ENCODE measurements at regions not wholly inside any gene's neighbourhood (a gene's known extent, or its start where the extent isn't known, plus 50 kb on each side); places are given as distances from the start of the nearest gene placed in this dataset.
A peak's percentile ranks its signal among the peaks of the same experiment; 100 is the strongest.

- Histone ChIP-seq H3K23me2 (ENCODE audit: insufficient read length, low read depth, low read length, poor library complexity, severe bottlenecking) (no peaks in the 10 kb centered on the region), H2BK12ac (ENCODE audit: insufficient read length, low read depth, low read length) (no peak overlapping the region), H2AK5ac (ENCODE audit: insufficient read length, low read length) (no peak overlapping the region), H3K56ac (ENCODE audit: insufficient read length, low read depth, low read length) (no peak overlapping the region), H3K79me2 (ENCODE audit: insufficient read depth, low read length) (no peaks in the 10 kb centered on the region), H2BK5ac (ENCODE audit: insufficient read length, low read length) (no peak overlapping the region), H3K27ac (ENCODE audit: insufficient read length, low read depth, low read length) (no peak overlapping the region), H2AFZ (ENCODE audit: low read length) (no peak overlapping the region), H4K91ac (ENCODE audit: insufficient read length, low read depth, low read length) (no peak overlapping the region), H2BK15ac (ENCODE audit: low read depth, low read length) (no peak overlapping the region), H4K20me1 (ENCODE audit: control insufficient read depth, insufficient read depth, insufficient read length) (no peaks in the 10 kb centered on the region), H3K79me1 (ENCODE audit: insufficient read depth, low read depth, low read length, poor library complexity, severe bottlenecking) (no peaks in the 10 kb centered on the region), H3K4ac (ENCODE audit: low read depth, low read length) (no peak overlapping the region), H4K5ac (ENCODE audit: insufficient read length, low read depth, low read length) (no peak overlapping the region), H2BK20ac (ENCODE audit: low read depth, low read length, poor library complexity, severe bottlenecking) (no peak overlapping the region), H4K8ac (replicated peaks; ENCODE audit: insufficient read length, low read depth, low read length) (no peak overlapping the region), H3K9ac (ENCODE audit: extremely low read depth, insufficient read length, low read length) (no peak overlapping the region), H3K14ac (ENCODE audit: insufficient read depth, low read length) (no peak overlapping the region), H3T11ph (ENCODE audit: low read length) (no peak overlapping the region), H3K9me3 (ENCODE audit: control insufficient read depth, low read depth, low read length) (no peaks in the 10 kb centered on the region), H3K23ac (ENCODE audit: insufficient read length, low read depth, low read length) (no peak overlapping the region), H2BK120ac (ENCODE audit: low read depth, low read length, poor library complexity, severe bottlenecking) (no peak overlapping the region), H3K18ac (ENCODE audit: insufficient read length, low read depth, low read length) (no peak overlapping the region), H3K4me2 (ENCODE audit: insufficient read depth, insufficient read length, low read length) (no peak overlapping the region), H3K27me3 (ENCODE audit: insufficient read depth, low read length) (no peaks in the 10 kb centered on the region), H3K4me1 (ENCODE audit: insufficient read depth, low read length) (peaks cover 5% of the 10 kb centered on the region; the same call in 1 of the 2 replicates)
- Mint-ChIP-seq H3K36me3 (ENCODE audit: insufficient read depth in 1 of 3, low read depth in 3 of 3) (no peaks in the 10 kb centered on the region; a peak in 1 of 7 replicates), H3K4me3 (no peak overlapping the region), H3K9me3 (no peaks in the 10 kb centered on the region), H3K4me1 (peaks cover 2 to 9% of the 10 kb centered on the region in 2 experiments; a peak in 2 of 4 replicates), H3K27ac (peak overlapping the region in 2 of 3 experiments; percentile 59 to 91; a peak in 2 of 7 replicates), H3K27me3 (ENCODE audit: low read depth) (no peaks in the 10 kb centered on the region; the same call in 1 of the 2 replicates)
- no CpG with 5 or more reads among the region's 7 CpGs for WGBS (ENCODE audit: extremely low coverage, insufficient read length, low lambda C conversion rate)
- no peak for TF ChIP-seq CTCF (conservative IDR thresholded peaks at IDR 0.05)
- DNase-seq = no peak
Measured at GRCh38 chr4:144302704-144303536, 162.4 kb upstream of the GYPA start.
